Keratinocyte (primary cell): ENCODE measurements at regions not wholly inside any gene's neighbourhood (a gene's known extent, or its start where the extent isn't known, plus 50 kb on each side); places are given as distances from the start of the nearest gene placed in this dataset.

ENCODE experiments used
- DNase-seq: peaks from one replicate; pipeline ENCODE4 v3.0.0-alpha.2; 2011; ENCODE audit warnings: low read depth, missing footprints, low spot score
- FAIRE-seq: peaks from 2 replicates; lab custom pipeline; 2011; peaks lifted over from hg19 to GRCh38; lab: Jason Lieb, UNC
- H2AFZ ChIP-seq: 2 replicates; pipeline ENCODE4 v1.6.0; 2012; ENCODE audit warnings: low read length, control low read depth, inconsistent platforms; ENCODE audit not compliant: control insufficient read depth
- H3K27ac ChIP-seq: 2 replicates; pipeline ENCODE4 v1.5.1; 2011; ENCODE audit warnings: low read length; ENCODE audit not compliant: control insufficient read depth, insufficient read depth
- H3K27me3 ChIP-seq: 3 replicates; pipeline ENCODE4 v1.6.0; 2011; ENCODE audit warnings: low read length; ENCODE audit not compliant: control insufficient read depth, insufficient read depth; ENCODE audit errors: extremely low read depth
- H3K36me3 ChIP-seq, 2 experiments: 2 replicates in 1 of 2; 3 replicates in 1 of 2; pipeline ENCODE4 v1.5.1; 2011; ENCODE audit warnings: low read length in 2 of 2, mild to moderate bottlenecking in 1 of 2; ENCODE audit not compliant: control insufficient read depth in 2 of 2, insufficient read depth in 2 of 2; ENCODE audit errors: extremely low read depth in 1 of 2
- H3K4me1 ChIP-seq: 3 replicates; pipeline ENCODE4 v1.5.1; 2011; ENCODE audit warnings: low read length; ENCODE audit not compliant: control insufficient read depth, insufficient read depth; ENCODE audit errors: extremely low read depth
- H3K4me2 ChIP-seq: 3 replicates; pipeline ENCODE4 v1.6.0; 2011; ENCODE audit warnings: low read depth, low read length; ENCODE audit not compliant: control insufficient read depth, insufficient read depth; ENCODE audit errors: extremely low read depth
- H3K4me3 ChIP-seq, 3 experiments: fragments of 200-600 bp in 1 of 3; sonication (generic) in 1 of 3; 2 replicates in 2 of 3; 3 replicates in 1 of 3; pipeline ENCODE4 v1.5.1; 2011 to 2016; ENCODE audit warnings: low read length in 3 of 3, mild to moderate bottlenecking in 3 of 3, control low read depth in 2 of 3, inconsistent platforms in 1 of 3, low read depth in 1 of 3, mixed read lengths in 1 of 3, mixed run types in 1 of 3, moderate library complexity in 1 of 3; ENCODE audit not compliant: control insufficient read depth in 2 of 3, insufficient read depth in 2 of 3; ENCODE audit errors: extremely low read depth in 1 of 3
- H3K79me2 ChIP-seq: 2 replicates; pipeline ENCODE4 v1.6.0; 2012; ENCODE audit warnings: low read length; ENCODE audit not compliant: control insufficient read depth, insufficient read depth
- H3K9ac ChIP-seq: 3 replicates; pipeline ENCODE4 v1.6.0; 2011; ENCODE audit warnings: low read length; ENCODE audit not compliant: control insufficient read depth, insufficient read depth; ENCODE audit errors: extremely low read depth
- H3K9me1 ChIP-seq: 3 replicates; pipeline ENCODE4 v1.6.0; 2011; ENCODE audit warnings: low read length; ENCODE audit not compliant: control insufficient read depth, insufficient read depth; ENCODE audit errors: extremely low read depth
- H3K9me3 ChIP-seq: 2 replicates; pipeline ENCODE4 v1.5.1; 2012; ENCODE audit warnings: low read depth, low read length; ENCODE audit not compliant: control insufficient read depth
- H4K20me1 ChIP-seq: 3 replicates; pipeline ENCODE4 v1.6.0; 2011; ENCODE audit warnings: low read length; ENCODE audit not compliant: control insufficient read depth, insufficient read depth; ENCODE audit errors: extremely low read depth
- EZH2 ChIP-seq: IDR thresholded peaks from one replicate; pipeline ENCODE4 v1.6.1; 2012; ENCODE audit warnings: inconsistent platforms, mild to moderate bottlenecking, low read length, moderate library complexity
- dilution Hi-C: fragments of 300-500 bp; cut with MboI; formaldehyde crosslinking; loops from one replicate; pipeline ENCODE4 v1.7.0; 2020; ENCODE audit warnings: low sequenced_read_pairs; ENCODE audit not compliant: extremely low pct_ligation_motif_present
- TF ChIP-seq, protein P1 (sequence below), 3 experiments: IDR thresholded peaks in 1 of 3; conservative IDR thresholded peaks in 1 of 3; optimal IDR thresholded peaks in 1 of 3; 2 replicates in 2 of 3; 3 replicates in 1 of 3; pipeline versions ENCODE3 to v1.5.1; 2011; ENCODE audit warnings: low read length in 3 of 3, mild to moderate bottlenecking in 3 of 3, moderate library complexity in 2 of 3, control low read depth in 1 of 3, inconsistent platforms in 1 of 3; ENCODE audit not compliant: insufficient read depth in 2 of 3; ENCODE audit errors: extremely low read depth in 1 of 3

DNA sequence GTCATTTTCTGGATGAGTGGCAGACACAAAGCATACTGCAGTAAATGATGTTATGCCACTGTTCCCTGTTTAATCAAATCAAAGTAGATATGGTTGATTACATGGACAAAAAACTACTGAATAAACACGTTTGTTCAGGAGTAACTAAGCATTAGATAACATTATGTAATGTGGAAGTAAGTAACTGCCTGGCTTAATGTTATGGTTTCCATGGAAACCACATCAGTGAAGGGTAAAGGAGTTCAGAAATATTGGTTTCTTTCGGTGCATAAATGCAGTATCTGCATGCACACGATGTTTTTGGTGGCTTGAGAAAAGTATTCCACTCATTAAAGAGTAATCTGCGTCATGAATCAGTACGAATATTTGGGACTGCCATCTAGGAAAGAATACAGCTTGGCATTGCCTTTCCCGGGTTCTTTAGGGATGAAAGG lies 131.3 kb upstream of the PRKCQ start:
- TF ChIP-seq EZH2: no peak
- TF ChIP-seq, protein P1, sequence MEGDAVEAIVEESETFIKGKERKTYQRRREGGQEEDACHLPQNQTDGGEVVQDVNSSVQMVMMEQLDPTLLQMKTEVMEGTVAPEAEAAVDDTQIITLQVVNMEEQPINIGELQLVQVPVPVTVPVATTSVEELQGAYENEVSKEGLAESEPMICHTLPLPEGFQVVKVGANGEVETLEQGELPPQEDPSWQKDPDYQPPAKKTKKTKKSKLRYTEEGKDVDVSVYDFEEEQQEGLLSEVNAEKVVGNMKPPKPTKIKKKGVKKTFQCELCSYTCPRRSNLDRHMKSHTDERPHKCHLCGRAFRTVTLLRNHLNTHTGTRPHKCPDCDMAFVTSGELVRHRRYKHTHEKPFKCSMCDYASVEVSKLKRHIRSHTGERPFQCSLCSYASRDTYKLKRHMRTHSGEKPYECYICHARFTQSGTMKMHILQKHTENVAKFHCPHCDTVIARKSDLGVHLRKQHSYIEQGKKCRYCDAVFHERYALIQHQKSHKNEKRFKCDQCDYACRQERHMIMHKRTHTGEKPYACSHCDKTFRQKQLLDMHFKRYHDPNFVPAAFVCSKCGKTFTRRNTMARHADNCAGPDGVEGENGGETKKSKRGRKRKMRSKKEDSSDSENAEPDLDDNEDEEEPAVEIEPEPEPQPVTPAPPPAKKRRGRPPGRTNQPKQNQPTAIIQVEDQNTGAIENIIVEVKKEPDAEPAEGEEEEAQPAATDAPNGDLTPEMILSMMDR (optimal IDR thresholded peaks at IDR 0.05 in 1 of 3, IDR thresholded peaks at IDR 0.05 in 1 of 3, conservative IDR thresholded peaks at IDR 0.05 in 1 of 3; ENCODE audit: extremely low read depth in 1 of 3, insufficient read depth in 2 of 3, low read length in 3 of 3): no peak
- FAIRE-seq (no peak), DNase-seq (no peak)
- no peak overlapping the region for H3K4me3 ChIP-seq
- dilution Hi-C loops: no loop called here
- H3K27ac ChIP-seq: no peak overlapping the region
- H4K20me1 ChIP-seq: no peaks in the 10 kb centered on the region
- H3K9me1 ChIP-seq: no peaks in the 10 kb centered on the region
- no peaks in the 10 kb centered on the region for H3K79me2 ChIP-seq
- no peaks in the 10 kb centered on the region for H3K27me3 ChIP-seq
- H3K4me1 ChIP-seq: no peaks in the 10 kb centered on the region
- H3K4me2 ChIP-seq: no peak overlapping the region
- no peak overlapping the region for H3K9ac ChIP-seq
- H3K9me3 ChIP-seq: no peaks in the 10 kb centered on the region
- H3K36me3 ChIP-seq: no peaks in the 10 kb centered on the region
- no peak overlapping the region for H2AFZ ChIP-seq

DNA sequence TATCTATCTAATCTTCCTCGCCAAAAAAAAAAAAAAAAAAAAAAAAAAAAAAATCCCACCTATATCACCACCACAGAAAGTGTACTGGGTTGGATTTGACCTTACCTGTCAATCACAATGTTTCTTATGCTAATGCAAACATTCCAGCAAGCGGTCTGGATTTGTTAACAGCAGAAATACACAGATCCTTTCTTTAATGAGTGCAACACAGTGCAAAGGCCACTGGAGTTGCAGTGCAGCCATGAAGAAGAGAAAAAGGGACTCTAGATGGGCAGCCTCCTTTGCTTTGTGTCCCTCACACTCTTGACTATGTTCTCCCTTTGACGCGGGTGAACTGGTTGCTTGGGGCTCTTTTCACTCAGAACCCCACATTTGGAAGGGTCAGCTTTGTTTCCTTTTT lies 127.3 kb upstream of the PRKCQ start:
- dilution Hi-C loops: no loop called here
- no peak for FAIRE-seq
- Histone ChIP-seq H4K20me1 (no peaks in the 10 kb centered on the region), H3K4me2 (no peak overlapping the region), H3K27me3 (no peaks in the 10 kb centered on the region), H3K4me3 (no peak overlapping the region), H3K4me1 (no peaks in the 10 kb centered on the region), H3K9ac (no peak overlapping the region), H3K79me2 (no peaks in the 10 kb centered on the region), H3K36me3 (no peaks in the 10 kb centered on the region), H3K9me1 (no peaks in the 10 kb centered on the region), H2AFZ (no peak overlapping the region), H3K9me3 (no peaks in the 10 kb centered on the region), H3K27ac (no peak overlapping the region)
- no peak for DNase-seq
- TF ChIP-seq, protein P1 (optimal IDR thresholded peaks at IDR 0.05 in 1 of 3, IDR thresholded peaks at IDR 0.05 in 1 of 3, conservative IDR thresholded peaks at IDR 0.05 in 1 of 3; ENCODE audit: extremely low read depth in 1 of 3, insufficient read depth in 2 of 3, low read length in 3 of 3): no peak
- TF ChIP-seq EZH2: no peak
